ENCODE measurements at regions not wholly inside any gene's neighbourhood (a gene's known extent, or its start where the extent isn't known, plus 50 kb on each side); places are given as distances from the start of the nearest gene placed in this dataset.

DNA sequence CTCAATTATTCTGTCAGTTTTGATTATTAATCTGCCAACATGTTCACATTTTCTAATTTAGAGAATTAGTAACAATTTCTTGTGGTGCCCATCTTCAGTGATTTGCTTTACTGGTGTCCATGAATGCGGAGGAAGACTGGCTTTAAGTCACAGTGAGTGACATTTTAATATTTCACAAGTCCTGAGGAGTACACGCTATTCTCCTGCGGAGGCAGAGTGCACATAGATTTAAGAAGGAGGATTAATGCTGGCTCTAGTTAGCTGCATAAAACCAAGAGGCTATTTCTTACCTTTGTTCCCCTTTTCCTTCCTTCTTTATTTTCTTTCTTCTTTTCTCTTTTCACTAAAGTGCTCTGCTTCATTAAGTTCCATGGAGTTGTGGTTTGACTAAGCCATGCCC, 495.2 kb upstream of the IGFBP7 start:
- TF ChIP-seq, protein P1, sequence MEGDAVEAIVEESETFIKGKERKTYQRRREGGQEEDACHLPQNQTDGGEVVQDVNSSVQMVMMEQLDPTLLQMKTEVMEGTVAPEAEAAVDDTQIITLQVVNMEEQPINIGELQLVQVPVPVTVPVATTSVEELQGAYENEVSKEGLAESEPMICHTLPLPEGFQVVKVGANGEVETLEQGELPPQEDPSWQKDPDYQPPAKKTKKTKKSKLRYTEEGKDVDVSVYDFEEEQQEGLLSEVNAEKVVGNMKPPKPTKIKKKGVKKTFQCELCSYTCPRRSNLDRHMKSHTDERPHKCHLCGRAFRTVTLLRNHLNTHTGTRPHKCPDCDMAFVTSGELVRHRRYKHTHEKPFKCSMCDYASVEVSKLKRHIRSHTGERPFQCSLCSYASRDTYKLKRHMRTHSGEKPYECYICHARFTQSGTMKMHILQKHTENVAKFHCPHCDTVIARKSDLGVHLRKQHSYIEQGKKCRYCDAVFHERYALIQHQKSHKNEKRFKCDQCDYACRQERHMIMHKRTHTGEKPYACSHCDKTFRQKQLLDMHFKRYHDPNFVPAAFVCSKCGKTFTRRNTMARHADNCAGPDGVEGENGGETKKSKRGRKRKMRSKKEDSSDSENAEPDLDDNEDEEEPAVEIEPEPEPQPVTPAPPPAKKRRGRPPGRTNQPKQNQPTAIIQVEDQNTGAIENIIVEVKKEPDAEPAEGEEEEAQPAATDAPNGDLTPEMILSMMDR (IDR thresholded peaks at IDR 0.05) = no peak
- no peak for TF ChIP-seq POLR2AphosphoS5 (IDR thresholded peaks at IDR 0.05; ENCODE audit: low read depth, low read length)
- TF ChIP-seq SIN3A (IDR thresholded peaks at IDR 0.05; ENCODE audit: borderline replicate concordance, insufficient read depth, low read depth, low read length) = no peak
